ENCODE measurements at regions not wholly inside any gene's neighbourhood (a gene's known extent, or its start where the extent isn't known, plus 50 kb on each side); places are given as distances from the start of the nearest gene placed in this dataset.

- no peak overlapping the region for H3K4me3 ChIP-seq (ENCODE audit: low read depth, low read length)
- no peak for DNase-seq (ENCODE audit: low read depth)
- TF ChIP-seq, protein P1, sequence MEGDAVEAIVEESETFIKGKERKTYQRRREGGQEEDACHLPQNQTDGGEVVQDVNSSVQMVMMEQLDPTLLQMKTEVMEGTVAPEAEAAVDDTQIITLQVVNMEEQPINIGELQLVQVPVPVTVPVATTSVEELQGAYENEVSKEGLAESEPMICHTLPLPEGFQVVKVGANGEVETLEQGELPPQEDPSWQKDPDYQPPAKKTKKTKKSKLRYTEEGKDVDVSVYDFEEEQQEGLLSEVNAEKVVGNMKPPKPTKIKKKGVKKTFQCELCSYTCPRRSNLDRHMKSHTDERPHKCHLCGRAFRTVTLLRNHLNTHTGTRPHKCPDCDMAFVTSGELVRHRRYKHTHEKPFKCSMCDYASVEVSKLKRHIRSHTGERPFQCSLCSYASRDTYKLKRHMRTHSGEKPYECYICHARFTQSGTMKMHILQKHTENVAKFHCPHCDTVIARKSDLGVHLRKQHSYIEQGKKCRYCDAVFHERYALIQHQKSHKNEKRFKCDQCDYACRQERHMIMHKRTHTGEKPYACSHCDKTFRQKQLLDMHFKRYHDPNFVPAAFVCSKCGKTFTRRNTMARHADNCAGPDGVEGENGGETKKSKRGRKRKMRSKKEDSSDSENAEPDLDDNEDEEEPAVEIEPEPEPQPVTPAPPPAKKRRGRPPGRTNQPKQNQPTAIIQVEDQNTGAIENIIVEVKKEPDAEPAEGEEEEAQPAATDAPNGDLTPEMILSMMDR (conservative IDR thresholded peaks at IDR 0.05; ENCODE audit: low read depth, low read length): no peak
These were observed 1001.9 kb upstream of the CDH10 start for GRCh38 chr5:25646421-25647341.

- TF ChIP-seq, protein P1 (conservative IDR thresholded peaks at IDR 0.05; ENCODE audit: low read depth, low read length): no peak
- no peak overlapping the region for H3K4me3 ChIP-seq (ENCODE audit: low read depth, low read length)
- no peak for DNase-seq (ENCODE audit: low read depth)
These were observed 996.3 kb upstream of the CDH10 start for GRCh38 chr5:25641124-25641523.

- no peak for DNase-seq (ENCODE audit: low read depth)
- H3K4me3 ChIP-seq (ENCODE audit: low read depth, low read length): no peak overlapping the region
- TF ChIP-seq, protein P1 (conservative IDR thresholded peaks at IDR 0.05; ENCODE audit: low read depth, low read length): no peak
These were observed 974.5 kb upstream of the CDH10 start for GRCh38 chr5:25619273-25619672.

DNA sequence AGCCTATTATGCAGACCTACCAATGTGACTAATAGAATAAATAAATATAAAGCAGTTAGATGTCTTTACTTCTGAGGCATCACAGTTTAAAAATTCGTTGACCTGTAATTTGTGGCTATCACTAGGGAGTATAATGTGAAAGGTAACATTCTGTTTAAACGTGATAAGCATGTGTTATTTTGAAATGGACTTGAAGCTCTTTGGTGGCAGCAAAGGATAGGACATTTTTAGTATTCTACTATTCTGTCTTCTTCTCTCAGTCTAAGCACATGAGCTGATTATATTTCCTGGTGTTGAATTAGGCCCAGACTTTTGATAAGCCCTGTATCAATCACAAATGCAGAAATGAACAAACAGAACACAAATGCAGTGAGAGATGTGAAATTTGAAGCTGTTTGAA is 974.0 kb upstream of the CDH10 start:
- TF ChIP-seq, protein P1 (conservative IDR thresholded peaks at IDR 0.05; ENCODE audit: low read depth, low read length): no peak
- no peak overlapping the region for H3K4me3 ChIP-seq (ENCODE audit: low read depth, low read length)
- DNase-seq (ENCODE audit: low read depth): no peak

DNA sequence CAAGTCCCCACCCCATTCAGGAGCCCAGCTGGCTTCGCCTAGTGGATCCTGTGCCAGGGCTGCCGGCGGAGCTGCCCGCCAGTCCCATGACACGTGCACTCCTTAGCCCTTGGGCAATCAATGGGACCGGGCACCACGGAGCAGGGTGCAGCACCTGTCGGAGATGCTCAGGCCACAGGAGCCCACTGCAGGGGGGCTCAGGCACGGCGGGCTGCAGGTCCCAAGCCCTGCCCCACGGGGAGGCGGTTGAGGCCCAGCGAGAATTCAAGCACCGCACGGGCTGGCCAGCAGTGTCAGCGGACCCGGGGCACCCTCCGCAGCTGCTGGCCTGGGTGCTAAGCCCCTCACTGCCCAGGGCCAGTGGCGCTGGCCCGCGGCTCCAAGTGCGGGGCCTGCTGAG is 969.7 kb upstream of the CDH10 start:
- no peak overlapping the region for H3K4me3 ChIP-seq (ENCODE audit: low read depth, low read length)
- TF ChIP-seq, protein P1 (conservative IDR thresholded peaks at IDR 0.05; ENCODE audit: low read depth, low read length): no peak
- DNase-seq (ENCODE audit: low read depth): no peak

GRCh38 chr5:25604681-25605080 is 959.9 kb upstream of the CDH10 start:
- no peak for DNase-seq (ENCODE audit: low read depth)
- TF ChIP-seq, protein P1 (conservative IDR thresholded peaks at IDR 0.05; ENCODE audit: low read depth, low read length): no peak
- H3K4me3 ChIP-seq (ENCODE audit: low read depth, low read length): no peak overlapping the region

GRCh38 chr5:25579111-25579510 is 934.3 kb upstream of the CDH10 start:
- H3K4me3 ChIP-seq (ENCODE audit: low read depth, low read length): no peak overlapping the region
- TF ChIP-seq, protein P1 (conservative IDR thresholded peaks at IDR 0.05; ENCODE audit: low read depth, low read length): no peak
- DNase-seq (ENCODE audit: low read depth): no peak
